ENCODE measurements at regions not wholly inside any gene's neighbourhood (a gene's known extent, or its start where the extent isn't known, plus 50 kb on each side); places are given as distances from the start of the nearest gene placed in this dataset.

DNA sequence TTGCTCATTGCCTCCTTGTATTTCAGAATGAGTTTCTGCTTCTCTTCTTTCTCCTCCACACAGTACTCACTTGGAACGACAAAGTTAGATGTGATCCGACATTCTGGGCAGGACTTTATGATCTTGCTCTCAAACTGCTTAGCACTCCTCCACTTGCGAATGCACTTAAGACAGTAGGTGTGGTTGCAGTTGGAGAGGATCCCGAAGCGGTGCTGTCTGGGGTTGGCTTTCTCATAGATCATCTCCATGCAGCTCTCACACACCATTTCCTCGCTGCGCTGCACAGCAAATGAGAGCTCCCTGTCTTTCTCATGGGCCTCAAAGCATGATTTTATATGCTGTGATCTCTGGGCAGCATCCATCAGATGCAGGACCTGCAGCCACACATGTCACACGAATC lies 245.7 kb downstream of the C12orf50 start:
- H3K4me3 ChIP-seq (ENCODE audit: insufficient read depth, low read depth, low read length) = no peak overlapping the region
- H3K4me1 ChIP-seq (ENCODE audit: insufficient read depth, low read length) = no peaks in the 10 kb centered on the region
- no peaks in the 10 kb centered on the region for H3K79me2 ChIP-seq (ENCODE audit: insufficient read depth, low read length)
- no peak for TF ChIP-seq EZH2 (IDR thresholded peaks at IDR 0.05; ENCODE audit: insufficient read depth, low read length)
- TF ChIP-seq, protein P1, sequence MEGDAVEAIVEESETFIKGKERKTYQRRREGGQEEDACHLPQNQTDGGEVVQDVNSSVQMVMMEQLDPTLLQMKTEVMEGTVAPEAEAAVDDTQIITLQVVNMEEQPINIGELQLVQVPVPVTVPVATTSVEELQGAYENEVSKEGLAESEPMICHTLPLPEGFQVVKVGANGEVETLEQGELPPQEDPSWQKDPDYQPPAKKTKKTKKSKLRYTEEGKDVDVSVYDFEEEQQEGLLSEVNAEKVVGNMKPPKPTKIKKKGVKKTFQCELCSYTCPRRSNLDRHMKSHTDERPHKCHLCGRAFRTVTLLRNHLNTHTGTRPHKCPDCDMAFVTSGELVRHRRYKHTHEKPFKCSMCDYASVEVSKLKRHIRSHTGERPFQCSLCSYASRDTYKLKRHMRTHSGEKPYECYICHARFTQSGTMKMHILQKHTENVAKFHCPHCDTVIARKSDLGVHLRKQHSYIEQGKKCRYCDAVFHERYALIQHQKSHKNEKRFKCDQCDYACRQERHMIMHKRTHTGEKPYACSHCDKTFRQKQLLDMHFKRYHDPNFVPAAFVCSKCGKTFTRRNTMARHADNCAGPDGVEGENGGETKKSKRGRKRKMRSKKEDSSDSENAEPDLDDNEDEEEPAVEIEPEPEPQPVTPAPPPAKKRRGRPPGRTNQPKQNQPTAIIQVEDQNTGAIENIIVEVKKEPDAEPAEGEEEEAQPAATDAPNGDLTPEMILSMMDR (IDR thresholded peaks at IDR 0.05; ENCODE audit: insufficient read depth, low read depth, low read length) = no peak
- H3K9ac ChIP-seq (ENCODE audit: low read length) = no peak overlapping the region
- DNase-seq (ENCODE audit: low read depth) = no peak
- Mint-ChIP-seq H3K27me3 (ENCODE audit: low read depth, unreplicated experiment) (no peaks in the 10 kb centered on the region), H3K9me3 (ENCODE audit: unreplicated experiment) (no peaks in the 10 kb centered on the region), H3K27ac (ENCODE audit: unreplicated experiment) (no peak overlapping the region), H3K36me3 (ENCODE audit: low read depth, unreplicated experiment) (no peaks in the 10 kb centered on the region), H3K4me3 (ENCODE audit: unreplicated experiment) (no peak overlapping the region), H3K4me1 (ENCODE audit: low read depth, unreplicated experiment) (peaks cover 2% of the 10 kb centered on the region)
- H3K36me3 ChIP-seq (ENCODE audit: insufficient read depth, low read length) = no peaks in the 10 kb centered on the region
- H3K9me3 ChIP-seq (ENCODE audit: insufficient read depth, low read depth, low read length) = no peaks in the 10 kb centered on the region
- no peak for FAIRE-seq
- no peak overlapping the region for H2AFZ ChIP-seq (ENCODE audit: low read depth, low read length)
- H3K4me2 ChIP-seq (ENCODE audit: low read length) = no peak overlapping the region
- H4K20me1 ChIP-seq (ENCODE audit: insufficient read depth, low read length) = no peaks in the 10 kb centered on the region
- H3K27ac ChIP-seq (ENCODE audit: low read depth, low read length) = no peak overlapping the region
- no peaks in the 10 kb centered on the region for H3K27me3 ChIP-seq (ENCODE audit: insufficient read depth, low read length)

DNA sequence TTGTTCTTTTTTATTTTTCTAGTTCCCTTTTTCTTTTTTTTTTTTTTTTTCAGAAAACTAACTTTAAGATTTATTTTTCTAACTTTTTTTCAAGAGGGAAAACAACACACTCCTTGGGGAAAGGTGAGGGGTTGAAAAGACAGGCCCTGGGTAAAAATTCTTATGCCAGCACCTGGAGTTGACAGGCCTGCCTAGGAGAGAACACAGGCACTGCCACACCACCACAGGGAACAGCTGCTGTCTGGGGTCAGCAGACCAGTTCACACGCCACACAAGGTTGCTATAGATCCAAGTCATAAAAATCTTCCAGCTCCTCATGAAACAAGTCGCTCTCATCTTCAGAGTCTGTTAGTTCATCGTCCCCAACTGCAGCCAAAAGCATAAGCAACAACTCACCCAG lies 246.4 kb downstream of the C12orf50 start:
- no peak overlapping the region for H2AFZ ChIP-seq (ENCODE audit: low read depth, low read length)
- no peaks in the 10 kb centered on the region for H3K36me3 ChIP-seq (ENCODE audit: insufficient read depth, low read length)
- H3K27ac ChIP-seq (ENCODE audit: low read depth, low read length) = no peak overlapping the region
- H3K27me3 Mint-ChIP-seq (ENCODE audit: low read depth, unreplicated experiment) = no peaks in the 10 kb centered on the region
- H3K4me1 ChIP-seq (ENCODE audit: insufficient read depth, low read length) = no peaks in the 10 kb centered on the region
- H3K9ac ChIP-seq (ENCODE audit: low read length) = no peak overlapping the region
- FAIRE-seq (no peak), DNase-seq (ENCODE audit: low read depth) (no peak)
- H4K20me1 ChIP-seq (ENCODE audit: insufficient read depth, low read length) = no peaks in the 10 kb centered on the region
- H3K36me3 Mint-ChIP-seq (ENCODE audit: low read depth, unreplicated experiment) = no peaks in the 10 kb centered on the region
- H3K9me3 Mint-ChIP-seq (ENCODE audit: unreplicated experiment) = no peaks in the 10 kb centered on the region
- no peaks in the 10 kb centered on the region for H3K79me2 ChIP-seq (ENCODE audit: insufficient read depth, low read length)
- H3K9me3 ChIP-seq (ENCODE audit: insufficient read depth, low read depth, low read length) = no peaks in the 10 kb centered on the region
- no peaks in the 10 kb centered on the region for H3K27me3 ChIP-seq (ENCODE audit: insufficient read depth, low read length)
- H3K4me1 Mint-ChIP-seq (ENCODE audit: low read depth, unreplicated experiment) = peaks cover 2% of the 10 kb centered on the region
- H3K4me2 ChIP-seq (ENCODE audit: low read length) = no peak overlapping the region
- H3K4me3 ChIP-seq (ENCODE audit: insufficient read depth, low read depth, low read length) = no peak overlapping the region
- no peak overlapping the region for H3K4me3 Mint-ChIP-seq (ENCODE audit: unreplicated experiment)
- no peak overlapping the region for H3K27ac Mint-ChIP-seq (ENCODE audit: unreplicated experiment)
- TF ChIP-seq EZH2 (IDR thresholded peaks at IDR 0.05; ENCODE audit: insufficient read depth, low read length) = no peak
- TF ChIP-seq, protein P1 (IDR thresholded peaks at IDR 0.05; ENCODE audit: insufficient read depth, low read depth, low read length) = no peak

DNA sequence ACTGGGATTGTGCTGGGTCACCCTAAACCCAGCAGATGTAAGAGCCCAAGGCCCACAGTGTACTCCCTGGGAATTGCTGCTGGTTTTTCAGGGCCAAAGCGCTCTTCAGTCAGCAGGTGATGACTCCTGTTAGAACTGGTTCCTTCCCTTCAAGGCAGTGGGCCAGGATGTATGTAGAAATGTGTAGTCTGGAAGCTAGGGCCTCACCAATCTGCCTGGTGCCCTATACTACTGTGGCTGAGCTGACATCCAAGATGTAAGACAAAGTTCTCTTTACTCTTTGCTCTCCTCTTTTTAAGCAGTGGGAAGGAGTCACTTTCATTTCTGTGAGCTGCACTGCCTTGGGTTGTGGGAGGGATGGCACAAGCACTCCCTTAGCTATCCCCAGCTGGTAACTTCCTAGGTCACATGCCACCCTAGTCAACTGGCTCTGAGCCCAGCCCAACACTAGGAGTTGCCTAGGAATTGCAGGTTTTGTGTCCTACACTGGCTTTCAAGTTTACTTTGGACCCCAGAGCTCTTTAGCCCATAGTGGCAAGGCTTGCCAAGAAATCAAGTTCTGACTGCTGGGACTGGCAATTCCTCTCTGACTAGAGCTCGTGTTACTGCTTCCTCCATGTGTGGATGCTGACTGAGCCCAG lies 249.2 kb downstream of the C12orf50 start:
- Histone ChIP-seq H3K79me2 (ENCODE audit: insufficient read depth, low read length) (no peaks in the 10 kb centered on the region), H3K36me3 (ENCODE audit: insufficient read depth, low read length) (no peaks in the 10 kb centered on the region), H3K27ac (ENCODE audit: low read depth, low read length) (no peak overlapping the region), H3K9me3 (ENCODE audit: insufficient read depth, low read depth, low read length) (no peaks in the 10 kb centered on the region), H3K4me1 (ENCODE audit: insufficient read depth, low read length) (no peaks in the 10 kb centered on the region), H3K27me3 (ENCODE audit: insufficient read depth, low read length) (no peaks in the 10 kb centered on the region), H2AFZ (ENCODE audit: low read depth, low read length) (peak overlapping the region; percentile 17), H3K9ac (ENCODE audit: low read length) (no peak overlapping the region), H3K4me2 (ENCODE audit: low read length) (no peak overlapping the region), H3K4me3 (ENCODE audit: insufficient read depth, low read depth, low read length) (no peak overlapping the region), H4K20me1 (ENCODE audit: insufficient read depth, low read length) (no peaks in the 10 kb centered on the region)
- Mint-ChIP-seq H3K27me3 (ENCODE audit: low read depth, unreplicated experiment) (no peaks in the 10 kb centered on the region), H3K4me1 (ENCODE audit: low read depth, unreplicated experiment) (peaks cover 2% of the 10 kb centered on the region), H3K9me3 (ENCODE audit: unreplicated experiment) (no peaks in the 10 kb centered on the region), H3K36me3 (ENCODE audit: low read depth, unreplicated experiment) (no peaks in the 10 kb centered on the region), H3K27ac (ENCODE audit: unreplicated experiment) (peak overlapping the region; percentile 45), H3K4me3 (ENCODE audit: unreplicated experiment) (no peak overlapping the region)
- FAIRE-seq (no peak), DNase-seq (ENCODE audit: low read depth) (no peak)
- TF ChIP-seq, protein P1 (IDR thresholded peaks at IDR 0.05; ENCODE audit: insufficient read depth, low read depth, low read length) = no peak
- TF ChIP-seq EZH2 (IDR thresholded peaks at IDR 0.05; ENCODE audit: insufficient read depth, low read length) = no peak

Data from astrocyte (in vitro differentiated cells and primary cell).